NCI-H146 treated with DMSO at 0.1 percent for 48 hours (cell line): ENCODE measurements at regions not wholly inside any gene's neighbourhood (a gene's known extent, or its start where the extent isn't known, plus 50 kb on each side); places are given as distances from the start of the nearest gene placed in this dataset.

Experiments
- DNase-seq: peaks from one replicate; lab custom pipeline; 2025; ENCODE audit not compliant: unreplicated experiment; lab: John Stamatoyannopoulos, UW

- no peak for DNase-seq
These were observed 137.7 kb upstream of the POM121L12 start for GRCh38 chr7:52897713-52898112.

- no peak for DNase-seq
These were observed 138.1 kb upstream of the POM121L12 start for GRCh38 chr7:52897288-52897687.

- DNase-seq = no peak
These were observed 158.2 kb upstream of the POM121L12 start for GRCh38 chr7:52877240-52877639.

- DNase-seq = no peak
These were observed 159.0 kb upstream of the POM121L12 start for GRCh38 chr7:52876402-52876801.

GRCh38 chr7:52863652-52864051 is 171.8 kb upstream of the POM121L12 start:
- DNase-seq = no peak

GRCh38 chr7:52862321-52862720 is 173.1 kb upstream of the POM121L12 start:
- DNase-seq = no peak

GRCh38 chr7:52857367-52857766 is 178.1 kb upstream of the POM121L12 start:
- DNase-seq = no peak

- no peak for DNase-seq
These were observed 180.8 kb upstream of the POM121L12 start for GRCh38 chr7:52854681-52855080.

GRCh38 chr7:52851547-52851946 is 183.9 kb upstream of the POM121L12 start:
- no peak for DNase-seq

- no peak for DNase-seq
These were observed 192.0 kb upstream of the POM121L12 start for GRCh38 chr7:52843436-52843835.

- no peak for DNase-seq
These were observed 193.1 kb upstream of the POM121L12 start for GRCh38 chr7:52842202-52842900.

GRCh38 chr7:52838981-52839411 is 196.4 kb upstream of the POM121L12 start:
- DNase-seq = no peak

- DNase-seq = no peak
These were observed 204.1 kb upstream of the POM121L12 start for GRCh38 chr7:52831321-52831720.

- no peak for DNase-seq
These were observed 204.6 kb upstream of the POM121L12 start for GRCh38 chr7:52830801-52831200.

- no peak for DNase-seq
These were observed 208.7 kb upstream of the POM121L12 start for GRCh38 chr7:52826515-52827265.

- DNase-seq = no peak
These were observed 209.8 kb upstream of the POM121L12 start for GRCh38 chr7:52825611-52826010.

- no peak for DNase-seq
These were observed 223.9 kb upstream of the POM121L12 start for GRCh38 chr7:52811537-52811936.

- DNase-seq = no peak
These were observed 235.6 kb upstream of the POM121L12 start for GRCh38 chr7:52799817-52800216.

- DNase-seq = no peak
These were observed 237.6 kb upstream of the POM121L12 start for GRCh38 chr7:52797801-52798200.

- DNase-seq = no peak
These were observed 240.8 kb upstream of the POM121L12 start for GRCh38 chr7:52794621-52795020.

- DNase-seq = no peak
These were observed 244.2 kb upstream of the POM121L12 start for GRCh38 chr7:52791176-52791700.

- no peak for DNase-seq
These were observed 249.3 kb upstream of the POM121L12 start for GRCh38 chr7:52786174-52786573.
